Mesothelial cell of epicardium (in vitro differentiated cells): ENCODE measurements at regions not wholly inside any gene's neighbourhood (a gene's known extent, or its start where the extent isn't known, plus 50 kb on each side); places are given as distances from the start of the nearest gene placed in this dataset.

Experiments
- DNase-seq, 2 experiments: peaks; one replicate each; pipeline ENCODE4 v3.0.0; 2021; ENCODE audit warnings: low spot score in 2 of 2; ENCODE audit not compliant: unreplicated experiment in 2 of 2
- H3K27ac Mint-ChIP-seq: 2 replicates; pipeline ENCODE4 v1.8.0; 2021; ENCODE audit warnings: mixed read lengths
- H3K27me3 Mint-ChIP-seq: 2 replicates; pipeline ENCODE4 v1.8.0; 2021; ENCODE audit warnings: low read depth, mixed read lengths
- H3K36me3 Mint-ChIP-seq: 2 replicates; pipeline ENCODE4 v1.8.0; 2021; ENCODE audit warnings: mixed read lengths
- H3K4me1 Mint-ChIP-seq: 2 replicates; pipeline ENCODE4 v1.8.0; 2021; ENCODE audit warnings: mixed read lengths
- H3K4me3 Mint-ChIP-seq: 2 replicates; pipeline ENCODE4 v1.8.0; 2021; ENCODE audit warnings: mild to moderate bottlenecking, moderate library complexity, mixed read lengths
- H3K9me3 Mint-ChIP-seq: 2 replicates; pipeline ENCODE4 v1.8.0; 2021; ENCODE audit warnings: mixed read lengths
- TF ChIP-seq, protein P1 (sequence below): fragments of 200-600 bp; sonication (generic); IDR thresholded peaks from one replicate; pipeline ENCODE4 v1.5.0; 2021; ENCODE audit warnings: antibody characterized with exemption; ENCODE audit not compliant: unreplicated experiment

DNA sequence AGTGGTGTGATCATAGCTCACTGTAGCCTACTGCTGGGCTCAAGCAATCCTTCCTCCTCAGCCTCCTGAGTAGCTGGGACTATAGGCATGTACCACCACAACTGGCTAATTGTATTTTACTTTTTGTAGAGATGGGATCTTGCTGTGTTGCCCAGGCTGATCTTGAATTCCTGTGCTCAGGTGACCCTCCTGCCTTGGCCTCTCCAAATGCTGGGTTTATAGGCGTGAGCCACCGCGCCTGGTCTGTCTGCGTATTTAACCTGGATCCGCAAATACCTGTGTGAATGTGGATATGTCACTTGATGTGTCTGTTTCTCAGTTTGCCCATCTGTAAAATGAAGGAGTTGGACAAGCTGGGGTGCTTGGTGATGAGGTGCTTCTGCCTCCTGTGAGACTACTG lies 123.9 kb downstream of the BAMBI start:
- Mint-ChIP-seq H3K36me3 (no peaks in the 10 kb centered on the region), H3K4me1 (peaks cover 51% of the 10 kb centered on the region), H3K27ac (peak overlapping the region; percentile 53), H3K9me3 (no peaks in the 10 kb centered on the region), H3K4me3 (no peak overlapping the region), H3K27me3 (no peaks in the 10 kb centered on the region)
- TF ChIP-seq, protein P1, sequence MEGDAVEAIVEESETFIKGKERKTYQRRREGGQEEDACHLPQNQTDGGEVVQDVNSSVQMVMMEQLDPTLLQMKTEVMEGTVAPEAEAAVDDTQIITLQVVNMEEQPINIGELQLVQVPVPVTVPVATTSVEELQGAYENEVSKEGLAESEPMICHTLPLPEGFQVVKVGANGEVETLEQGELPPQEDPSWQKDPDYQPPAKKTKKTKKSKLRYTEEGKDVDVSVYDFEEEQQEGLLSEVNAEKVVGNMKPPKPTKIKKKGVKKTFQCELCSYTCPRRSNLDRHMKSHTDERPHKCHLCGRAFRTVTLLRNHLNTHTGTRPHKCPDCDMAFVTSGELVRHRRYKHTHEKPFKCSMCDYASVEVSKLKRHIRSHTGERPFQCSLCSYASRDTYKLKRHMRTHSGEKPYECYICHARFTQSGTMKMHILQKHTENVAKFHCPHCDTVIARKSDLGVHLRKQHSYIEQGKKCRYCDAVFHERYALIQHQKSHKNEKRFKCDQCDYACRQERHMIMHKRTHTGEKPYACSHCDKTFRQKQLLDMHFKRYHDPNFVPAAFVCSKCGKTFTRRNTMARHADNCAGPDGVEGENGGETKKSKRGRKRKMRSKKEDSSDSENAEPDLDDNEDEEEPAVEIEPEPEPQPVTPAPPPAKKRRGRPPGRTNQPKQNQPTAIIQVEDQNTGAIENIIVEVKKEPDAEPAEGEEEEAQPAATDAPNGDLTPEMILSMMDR, result no peak
- no peak for DNase-seq

DNA sequence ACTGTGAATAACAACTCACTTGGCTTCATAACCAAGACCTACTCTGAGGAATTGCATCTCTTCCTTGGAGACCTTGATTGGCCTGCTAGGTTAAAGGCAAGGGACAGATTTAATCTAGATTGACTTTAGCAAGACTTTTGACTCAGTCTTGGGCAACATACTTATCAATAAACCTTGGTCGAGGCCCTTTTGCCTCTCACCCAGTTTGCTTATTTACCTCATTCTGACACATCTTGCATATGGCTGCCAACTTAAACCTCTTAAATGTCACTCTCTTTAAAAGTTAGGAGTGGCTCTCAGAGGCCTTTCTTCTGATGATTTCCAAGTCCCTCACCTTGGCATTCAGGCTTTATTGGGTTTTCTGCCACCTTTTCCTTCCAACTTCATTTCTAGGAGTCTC lies 124.5 kb downstream of the BAMBI start:
- no peaks in the 10 kb centered on the region for H3K36me3 Mint-ChIP-seq
- peaks cover 57% of the 10 kb centered on the region for H3K4me1 Mint-ChIP-seq
- H3K4me3 Mint-ChIP-seq, result no peak overlapping the region
- no peaks in the 10 kb centered on the region for H3K27me3 Mint-ChIP-seq
- no peaks in the 10 kb centered on the region for H3K9me3 Mint-ChIP-seq
- DNase-seq, result no peak
- peak overlapping the region; percentile 70 for H3K27ac Mint-ChIP-seq
- TF ChIP-seq, protein P1, result no peak

DNA sequence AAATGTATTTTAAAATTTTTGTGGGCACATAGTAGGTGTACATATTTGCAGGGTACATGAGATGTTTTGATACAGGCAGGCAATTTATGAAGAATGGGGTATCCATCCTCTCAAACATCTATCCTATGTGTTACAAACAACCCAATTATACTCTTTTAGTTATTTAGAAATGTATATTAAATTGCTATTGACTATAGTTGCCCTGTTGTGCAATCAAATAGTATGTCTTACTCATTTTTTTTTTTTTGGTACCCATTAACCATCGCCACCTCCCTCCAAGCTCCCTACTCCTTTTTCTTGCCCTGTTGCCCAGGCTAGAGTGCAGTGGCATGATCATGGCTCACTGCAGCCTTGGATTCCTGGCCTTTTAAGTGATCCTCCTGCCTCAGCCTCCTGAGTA lies 128.1 kb downstream of the BAMBI start:
- H3K9me3 Mint-ChIP-seq, result no peaks in the 10 kb centered on the region
- TF ChIP-seq, protein P1, result no peak
- no peaks in the 10 kb centered on the region for H3K36me3 Mint-ChIP-seq
- no peak overlapping the region for H3K4me3 Mint-ChIP-seq
- H3K27me3 Mint-ChIP-seq, result no peaks in the 10 kb centered on the region
- no peak for DNase-seq
- H3K27ac Mint-ChIP-seq, result peak overlapping the region; percentile 34
- peaks cover 67% of the 10 kb centered on the region for H3K4me1 Mint-ChIP-seq

DNA sequence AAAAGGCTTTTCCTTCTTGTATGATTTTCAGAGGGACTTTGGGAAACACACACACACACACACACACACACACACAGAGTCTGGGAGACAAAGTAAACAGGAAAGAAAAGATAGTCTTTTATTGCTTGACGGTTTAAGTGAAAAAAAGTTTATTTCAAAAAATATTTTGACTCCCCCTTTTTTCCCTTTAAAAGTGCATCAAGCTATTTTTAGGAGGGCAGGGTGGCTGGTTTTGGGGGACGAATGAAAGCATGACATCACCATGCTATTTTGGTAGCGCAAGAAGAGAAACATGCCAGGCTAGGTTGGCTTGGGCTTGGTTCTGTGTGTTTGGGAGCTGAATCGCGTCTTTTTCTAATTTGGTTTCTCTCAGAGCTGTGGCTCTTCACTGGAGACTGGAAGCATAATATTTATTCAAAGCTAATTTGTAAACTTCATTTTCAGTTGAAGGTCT lies 129.2 kb downstream of the BAMBI start:
- Mint-ChIP-seq H3K9me3 (no peaks in the 10 kb centered on the region), H3K36me3 (no peaks in the 10 kb centered on the region), H3K27me3 (no peaks in the 10 kb centered on the region), H3K27ac (peak overlapping the region; percentile 96), H3K4me3 (peak overlapping the region; percentile 18), H3K4me1 (peaks cover 73% of the 10 kb centered on the region)
- DNase-seq, result no peak
- TF ChIP-seq, protein P1, result no peak

DNA sequence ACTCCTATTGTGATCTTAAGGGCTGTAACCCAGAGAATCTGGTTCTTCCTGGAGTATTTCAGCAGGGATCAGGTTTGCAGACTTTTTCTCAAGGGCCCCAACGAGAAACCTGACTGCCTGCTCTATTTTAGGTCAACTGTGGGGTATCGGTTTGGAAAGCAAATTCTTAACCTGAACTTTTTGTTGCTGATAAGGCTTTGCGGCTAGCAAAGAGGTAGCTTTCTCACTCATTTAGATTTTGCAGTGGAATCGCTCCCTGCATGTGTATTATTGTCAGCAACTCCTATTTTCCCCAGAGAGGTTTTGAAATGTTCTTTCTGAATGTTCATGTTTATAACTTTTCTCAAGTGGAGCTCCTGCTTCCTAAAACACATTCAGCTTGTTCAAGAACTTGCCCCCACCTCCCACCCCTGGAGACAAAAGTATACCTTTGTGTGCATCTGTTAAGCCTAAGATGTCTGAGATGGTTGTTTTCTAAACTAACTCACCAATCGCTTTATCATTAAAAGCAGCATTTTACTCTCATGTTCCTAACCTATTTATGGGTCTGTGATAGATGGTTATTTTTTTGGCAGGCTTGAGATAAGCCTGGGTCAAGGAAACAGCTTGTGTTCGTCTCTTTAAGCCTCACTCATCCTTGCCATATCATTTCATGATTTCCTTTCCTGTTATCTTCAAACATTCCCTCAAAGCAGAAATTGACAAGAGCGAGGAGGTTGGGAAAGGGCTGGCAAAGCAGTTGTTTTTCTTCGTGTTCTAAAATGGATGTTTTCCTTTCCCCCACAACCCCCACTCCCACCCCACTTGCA lies 129.8 kb downstream of the BAMBI start:
- no peak for DNase-seq
- TF ChIP-seq, protein P1, result no peak
- Mint-ChIP-seq H3K27me3 (no peaks in the 10 kb centered on the region), H3K9me3 (no peaks in the 10 kb centered on the region), H3K27ac (peak overlapping the region; percentile 96), H3K36me3 (no peaks in the 10 kb centered on the region), H3K4me3 (peak overlapping the region; percentile 32), H3K4me1 (peaks cover 72% of the 10 kb centered on the region)
